ENCODE measurements at regions not wholly inside any gene's neighbourhood (a gene's known extent, or its start where the extent isn't known, plus 50 kb on each side); places are given as distances from the start of the nearest gene placed in this dataset.

DNA sequence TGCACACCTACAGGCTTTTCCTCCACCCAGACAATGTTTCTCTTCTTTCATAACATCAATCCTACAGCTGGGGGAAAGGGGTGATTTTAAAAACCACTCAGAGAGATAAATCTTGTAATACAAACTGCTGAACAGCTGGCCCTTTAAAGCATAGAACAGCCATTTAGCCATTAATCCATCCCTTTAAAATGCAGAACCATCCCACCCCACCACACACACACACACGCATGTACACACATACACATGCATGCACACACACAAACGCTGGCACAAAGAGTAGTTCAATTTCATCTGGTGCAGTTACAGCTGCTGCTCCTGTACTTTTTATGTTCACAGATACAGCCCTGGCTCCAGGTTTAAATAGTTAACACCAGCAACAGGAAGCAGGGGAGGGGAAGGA, 426.1 kb downstream of the MID1IP1 start:
- H3K27me3 Mint-ChIP-seq (ENCODE audit: insufficient read depth, unreplicated experiment), result peaks cover 4% of the 10 kb centered on the region

DNA sequence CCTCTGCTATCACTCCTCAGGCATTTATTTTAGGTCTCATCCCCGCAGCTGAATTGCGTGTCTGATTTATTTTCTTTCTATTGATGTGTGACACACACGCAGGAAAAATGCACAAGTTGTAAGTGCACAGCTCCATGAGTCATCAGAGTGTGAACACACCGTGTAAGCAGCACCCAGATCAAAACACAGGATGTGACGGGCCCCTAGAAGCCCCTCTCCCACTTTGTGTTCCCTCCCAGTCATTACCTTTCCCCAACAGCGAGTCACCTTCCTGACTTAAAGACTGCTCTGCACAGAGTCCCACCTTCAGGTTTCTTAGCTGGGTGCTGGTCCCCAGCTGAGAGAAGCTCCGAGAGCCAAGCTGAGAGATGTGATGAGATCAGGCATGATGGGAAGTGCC, 436.7 kb downstream of the MID1IP1 start:
- peaks cover 4% of the 10 kb centered on the region for H3K27me3 Mint-ChIP-seq (ENCODE audit: insufficient read depth, unreplicated experiment)
- H3K4me1 Mint-ChIP-seq (ENCODE audit: low read depth, unreplicated experiment), result no peaks in the 10 kb centered on the region
- no TSS peak for BruUV-seq (replicated peaks)
- DNase-seq, result no peak
- ChIA-PET POLR2A (no interaction called here), CTCF (no interaction called here)
- no peak overlapping the region for H3K4me3 ChIP-seq (ENCODE audit: low read depth, low read length)
- no peaks in the 10 kb centered on the region for H3K36me3 ChIP-seq (ENCODE audit: control insufficient read depth, insufficient read depth, low read length)
- H3K27ac Mint-ChIP-seq (ENCODE audit: unreplicated experiment), result no peak overlapping the region
- no peaks in the 10 kb centered on the region for H3K27me3 ChIP-seq (replicated peaks; ENCODE audit: control insufficient read depth, insufficient read depth, low read length)
- no peak overlapping the region for H3K4me3 Mint-ChIP-seq (ENCODE audit: unreplicated experiment)
- no peaks in the 10 kb centered on the region for H3K9me3 ChIP-seq
- H3K9me3 Mint-ChIP-seq (ENCODE audit: unreplicated experiment), result no peaks in the 10 kb centered on the region
- intact Hi-C loops (cut with micrococcal nuclease; ENCODE audit: unreplicated experiment), result no loop called here
- H3K4me1 ChIP-seq, result no peaks in the 10 kb centered on the region
- TF ChIP-seq, protein P1, sequence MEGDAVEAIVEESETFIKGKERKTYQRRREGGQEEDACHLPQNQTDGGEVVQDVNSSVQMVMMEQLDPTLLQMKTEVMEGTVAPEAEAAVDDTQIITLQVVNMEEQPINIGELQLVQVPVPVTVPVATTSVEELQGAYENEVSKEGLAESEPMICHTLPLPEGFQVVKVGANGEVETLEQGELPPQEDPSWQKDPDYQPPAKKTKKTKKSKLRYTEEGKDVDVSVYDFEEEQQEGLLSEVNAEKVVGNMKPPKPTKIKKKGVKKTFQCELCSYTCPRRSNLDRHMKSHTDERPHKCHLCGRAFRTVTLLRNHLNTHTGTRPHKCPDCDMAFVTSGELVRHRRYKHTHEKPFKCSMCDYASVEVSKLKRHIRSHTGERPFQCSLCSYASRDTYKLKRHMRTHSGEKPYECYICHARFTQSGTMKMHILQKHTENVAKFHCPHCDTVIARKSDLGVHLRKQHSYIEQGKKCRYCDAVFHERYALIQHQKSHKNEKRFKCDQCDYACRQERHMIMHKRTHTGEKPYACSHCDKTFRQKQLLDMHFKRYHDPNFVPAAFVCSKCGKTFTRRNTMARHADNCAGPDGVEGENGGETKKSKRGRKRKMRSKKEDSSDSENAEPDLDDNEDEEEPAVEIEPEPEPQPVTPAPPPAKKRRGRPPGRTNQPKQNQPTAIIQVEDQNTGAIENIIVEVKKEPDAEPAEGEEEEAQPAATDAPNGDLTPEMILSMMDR (IDR thresholded peaks at IDR 0.05; ENCODE audit: insufficient read depth in 1 of 2, low read depth in 1 of 2, low read length in 1 of 2, severe bottlenecking in 1 of 2, unreplicated experiment in 1 of 2), result no peak
- H3K36me3 Mint-ChIP-seq (ENCODE audit: insufficient read depth, unreplicated experiment), result no peaks in the 10 kb centered on the region

More for the DNA sequence above, 426.1 kb downstream of the MID1IP1 start:
- TF ChIP-seq, protein P1 (IDR thresholded peaks at IDR 0.05; ENCODE audit: insufficient read depth in 1 of 2, low read depth in 1 of 2, low read length in 1 of 2, severe bottlenecking in 1 of 2, unreplicated experiment in 1 of 2), result no peak
- Mint-ChIP-seq H3K27ac (ENCODE audit: unreplicated experiment) (no peak overlapping the region), H3K4me3 (ENCODE audit: unreplicated experiment) (no peak overlapping the region), H3K9me3 (ENCODE audit: unreplicated experiment) (no peaks in the 10 kb centered on the region), H3K36me3 (ENCODE audit: insufficient read depth, unreplicated experiment) (peaks cover 4% of the 10 kb centered on the region), H3K4me1 (ENCODE audit: low read depth, unreplicated experiment) (no peaks in the 10 kb centered on the region)
- no peak for DNase-seq
- POLR2A ChIA-PET, result no interaction called here
- Histone ChIP-seq H3K4me1 (no peaks in the 10 kb centered on the region), H3K36me3 (ENCODE audit: control insufficient read depth, insufficient read depth, low read length) (no peaks in the 10 kb centered on the region), H3K4me3 (ENCODE audit: low read depth, low read length) (no peak overlapping the region), H3K27me3 (replicated peaks; ENCODE audit: control insufficient read depth, insufficient read depth, low read length) (no peaks in the 10 kb centered on the region), H3K9me3 (no peaks in the 10 kb centered on the region)
- no TSS peak for BruUV-seq (replicated peaks)
- intact Hi-C loops (cut with micrococcal nuclease; ENCODE audit: unreplicated experiment), result no loop called here
- CTCF ChIA-PET, result no interaction called here

DNA sequence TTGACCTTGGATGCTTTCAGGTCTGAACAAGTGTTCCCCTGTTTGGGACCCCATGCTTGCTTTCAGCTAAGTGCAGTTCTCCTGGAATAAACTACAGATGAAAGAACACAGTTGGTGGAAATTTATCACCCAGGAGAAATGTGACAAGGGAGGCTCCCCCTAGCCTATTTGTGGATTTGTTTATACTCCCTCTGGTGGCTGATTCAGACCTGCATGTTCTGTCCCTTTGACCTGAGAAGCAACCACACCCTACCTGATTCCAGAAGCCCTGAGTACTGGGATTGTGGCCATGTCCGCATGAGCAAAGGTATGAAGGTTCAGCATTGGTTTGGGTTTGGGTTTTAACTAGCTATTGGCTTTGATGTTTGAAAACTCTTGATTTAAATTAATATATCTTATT, 440.9 kb downstream of the MID1IP1 start:
- Histone ChIP-seq H3K4me3 (ENCODE audit: low read depth, low read length) (no peak overlapping the region), H3K36me3 (ENCODE audit: control insufficient read depth, insufficient read depth, low read length) (no peaks in the 10 kb centered on the region), H3K4me1 (no peaks in the 10 kb centered on the region), H3K27me3 (replicated peaks; ENCODE audit: control insufficient read depth, insufficient read depth, low read length) (no peaks in the 10 kb centered on the region), H3K9me3 (no peaks in the 10 kb centered on the region)
- no peaks in the 10 kb centered on the region for H3K36me3 Mint-ChIP-seq (ENCODE audit: insufficient read depth, unreplicated experiment)
- H3K27me3 Mint-ChIP-seq (ENCODE audit: insufficient read depth, unreplicated experiment), result no peaks in the 10 kb centered on the region
- TF ChIP-seq, protein P1 (IDR thresholded peaks at IDR 0.05; ENCODE audit: insufficient read depth in 1 of 2, low read depth in 1 of 2, low read length in 1 of 2, severe bottlenecking in 1 of 2, unreplicated experiment in 1 of 2), result peak; percentile 30 to 57
- H3K4me3 Mint-ChIP-seq (ENCODE audit: unreplicated experiment), result no peak overlapping the region
- ChIA-PET POLR2A (no interaction called here), CTCF (no interaction called here)
- no peak overlapping the region for H3K27ac Mint-ChIP-seq (ENCODE audit: unreplicated experiment)
- no peaks in the 10 kb centered on the region for H3K9me3 Mint-ChIP-seq (ENCODE audit: unreplicated experiment)
- no TSS peak for BruUV-seq (replicated peaks)
- DNase-seq, result peak; percentile 36 to 38
- H3K4me1 Mint-ChIP-seq (ENCODE audit: low read depth, unreplicated experiment), result no peaks in the 10 kb centered on the region
- intact Hi-C loops (cut with micrococcal nuclease; ENCODE audit: unreplicated experiment), result loop anchor here (2.0 to 10.0 kb wide), 3 partner anchors 77 to 487 kb away; no protein-coding TSS in a partner anchor

All from Caco-2 (cell line).